PFSK-1 (cell line): ENCODE measurements at regions not wholly inside any gene's neighbourhood (a gene's known extent, or its start where the extent isn't known, plus 50 kb on each side); places are given as distances from the start of the nearest gene placed in this dataset.

ENCODE experiments used
- POLR2AphosphoS5 ChIP-seq: IDR thresholded peaks from 2 replicates; pipeline ENCODE4 v1.6.1; 2012; ENCODE audit warnings: low read depth, mild to moderate bottlenecking, control low read depth, low read length, moderate library complexity
- SIN3A ChIP-seq: IDR thresholded peaks from 2 replicates; pipeline ENCODE4 v1.6.1; 2012; ENCODE audit warnings: mild to moderate bottlenecking, low read length, moderate library complexity, borderline replicate concordance; ENCODE audit not compliant: insufficient read depth

DNA sequence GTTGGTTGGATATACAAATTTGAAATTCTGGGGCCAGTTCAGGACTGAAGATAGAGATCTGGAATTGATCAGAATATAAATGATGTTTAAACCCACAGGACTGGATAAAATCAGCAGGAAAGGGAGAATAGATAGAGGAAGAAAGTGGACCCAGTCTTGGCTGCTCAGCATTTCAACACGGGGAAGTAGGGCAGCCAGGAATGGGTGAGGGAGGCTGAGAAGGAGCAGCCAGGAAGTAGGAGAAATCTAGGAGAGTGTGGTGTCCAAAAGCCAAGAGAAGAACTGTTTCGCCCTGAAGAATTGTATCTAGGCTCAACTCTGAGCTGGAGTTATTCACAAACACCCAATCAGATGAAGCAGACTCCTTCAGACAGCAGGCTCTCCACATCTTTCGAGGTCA is 197.9 kb downstream of the CDCA7 start:
- no peak for TF ChIP-seq POLR2AphosphoS5
- TF ChIP-seq SIN3A = no peak
